ENCODE measurements at regions not wholly inside any gene's neighbourhood (a gene's known extent, or its start where the extent isn't known, plus 50 kb on each side); places are given as distances from the start of the nearest gene placed in this dataset.
A peak's percentile ranks its signal among the peaks of the same experiment; 100 is the strongest.

DNA sequence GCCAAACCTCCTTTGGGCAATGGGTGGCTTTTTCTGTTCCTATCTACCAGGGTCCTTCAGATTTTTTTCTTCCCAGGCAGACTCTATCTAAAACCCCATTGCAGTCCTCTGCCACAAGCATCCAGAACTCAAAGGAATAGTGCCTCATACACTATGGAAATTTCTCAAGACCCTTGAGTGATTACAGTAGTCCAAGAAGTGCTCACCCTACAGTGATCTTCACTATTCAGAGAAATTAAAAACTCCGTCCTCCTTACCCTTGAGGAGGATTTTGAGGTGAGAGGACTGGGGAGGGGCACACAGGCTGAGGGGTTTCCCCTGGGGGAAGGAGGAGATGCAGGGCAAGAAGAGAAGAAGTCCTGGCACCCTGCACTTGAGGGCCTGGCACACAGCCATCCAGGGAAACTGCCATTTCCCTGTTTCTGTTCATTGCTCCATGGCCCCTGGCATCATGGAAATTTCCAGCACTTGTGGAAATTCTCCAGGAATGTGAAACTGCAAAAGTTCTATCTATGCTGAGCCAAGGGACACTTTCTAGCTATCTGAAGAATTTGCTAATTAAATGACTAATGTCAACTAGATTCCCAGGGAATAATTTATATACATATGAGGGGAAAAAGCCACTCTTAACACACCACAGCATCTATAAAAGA, 102.5 kb upstream of the ATP1B1 start:
- peaks cover 2 to 13% of the 10 kb centered on the region in 2 donors for H3K4me1 ChIP-seq (ENCODE audit: control insufficient read depth in 1 of 2, low read depth in 2 of 2)
- no peak overlapping the region for H3K4me3 ChIP-seq
- no peaks in the 10 kb centered on the region for H3K36me3 ChIP-seq
- no peaks in the 10 kb centered on the region for H3K27me3 ChIP-seq (replicated peaks; ENCODE audit: insufficient read depth)
- H3K9me3 ChIP-seq = no peaks in the 10 kb centered on the region
- DNase-seq (ENCODE audit: low spot score) = peak; percentile 7
- no peak for ATAC-seq (ENCODE audit: insufficient number of reproducible peaks, low FRiP score, low read depth)
- peak overlapping the region in 1 of 2 donors; percentile 28 for H3K27ac ChIP-seq
- TF ChIP-seq, protein P1, sequence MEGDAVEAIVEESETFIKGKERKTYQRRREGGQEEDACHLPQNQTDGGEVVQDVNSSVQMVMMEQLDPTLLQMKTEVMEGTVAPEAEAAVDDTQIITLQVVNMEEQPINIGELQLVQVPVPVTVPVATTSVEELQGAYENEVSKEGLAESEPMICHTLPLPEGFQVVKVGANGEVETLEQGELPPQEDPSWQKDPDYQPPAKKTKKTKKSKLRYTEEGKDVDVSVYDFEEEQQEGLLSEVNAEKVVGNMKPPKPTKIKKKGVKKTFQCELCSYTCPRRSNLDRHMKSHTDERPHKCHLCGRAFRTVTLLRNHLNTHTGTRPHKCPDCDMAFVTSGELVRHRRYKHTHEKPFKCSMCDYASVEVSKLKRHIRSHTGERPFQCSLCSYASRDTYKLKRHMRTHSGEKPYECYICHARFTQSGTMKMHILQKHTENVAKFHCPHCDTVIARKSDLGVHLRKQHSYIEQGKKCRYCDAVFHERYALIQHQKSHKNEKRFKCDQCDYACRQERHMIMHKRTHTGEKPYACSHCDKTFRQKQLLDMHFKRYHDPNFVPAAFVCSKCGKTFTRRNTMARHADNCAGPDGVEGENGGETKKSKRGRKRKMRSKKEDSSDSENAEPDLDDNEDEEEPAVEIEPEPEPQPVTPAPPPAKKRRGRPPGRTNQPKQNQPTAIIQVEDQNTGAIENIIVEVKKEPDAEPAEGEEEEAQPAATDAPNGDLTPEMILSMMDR (IDR thresholded peaks at IDR 0.05) = no peak

DNA sequence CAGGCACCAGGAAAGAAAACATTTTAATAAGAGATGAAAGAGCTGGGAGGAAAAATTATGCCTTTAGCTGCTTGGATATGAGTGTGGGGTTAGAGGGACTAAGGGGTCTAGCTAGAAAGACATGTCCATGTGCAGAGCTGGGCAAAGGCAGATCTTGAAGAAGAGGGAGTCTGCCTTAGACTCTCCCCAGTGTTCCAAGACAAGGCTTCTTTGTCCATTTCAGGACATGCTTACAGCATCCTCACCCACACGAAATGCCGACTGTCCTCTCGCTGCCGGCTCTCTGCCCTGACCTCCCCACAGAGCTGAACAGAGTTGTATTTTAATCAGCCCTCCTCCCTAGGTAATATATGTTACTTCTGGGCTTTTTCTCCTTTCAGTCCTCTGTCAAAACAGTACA, 100.7 kb upstream of the ATP1B1 start:
- peaks cover 2 to 13% of the 10 kb centered on the region in 2 donors for H3K4me1 ChIP-seq (ENCODE audit: control insufficient read depth in 1 of 2, low read depth in 2 of 2)
- H3K27me3 ChIP-seq (replicated peaks; ENCODE audit: insufficient read depth) = no peaks in the 10 kb centered on the region
- H3K36me3 ChIP-seq = no peaks in the 10 kb centered on the region
- no peak overlapping the region for H3K27ac ChIP-seq
- no peaks in the 10 kb centered on the region for H3K9me3 ChIP-seq
- TF ChIP-seq, protein P1 (IDR thresholded peaks at IDR 0.05) = no peak
- DNase-seq (ENCODE audit: low spot score) (no peak), ATAC-seq (ENCODE audit: insufficient number of reproducible peaks, low FRiP score, low read depth) (no peak)
- H3K4me3 ChIP-seq = no peak overlapping the region

DNA sequence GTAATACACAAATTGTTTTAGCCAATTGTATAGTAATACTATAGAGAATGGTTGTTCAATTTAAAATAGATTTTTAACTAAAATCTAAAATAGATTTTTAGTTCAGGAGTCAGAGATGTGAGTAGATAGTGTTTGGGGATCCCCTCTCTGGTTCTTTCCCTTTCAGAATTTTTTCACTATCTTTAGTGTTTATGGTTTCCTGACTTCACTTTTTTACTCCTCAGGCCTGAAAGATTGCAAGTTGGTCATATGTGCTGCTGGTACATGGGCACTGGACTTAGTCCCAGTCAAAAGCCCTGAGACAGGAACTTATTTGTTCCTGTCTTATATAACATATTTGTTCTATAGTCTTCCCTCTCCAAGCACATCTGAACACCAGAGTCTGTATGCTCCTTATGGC, 96.8 kb upstream of the ATP1B1 start:
- no peak overlapping the region for H3K27ac ChIP-seq
- H3K9me3 ChIP-seq = no peaks in the 10 kb centered on the region
- H3K4me3 ChIP-seq = no peak overlapping the region
- H3K4me1 ChIP-seq (ENCODE audit: control insufficient read depth in 1 of 2, low read depth in 2 of 2) = peaks cover under 1 to 2% of the 10 kb centered on the region in 2 donors
- TF ChIP-seq, protein P1 (IDR thresholded peaks at IDR 0.05) = no peak
- H3K27me3 ChIP-seq (replicated peaks; ENCODE audit: insufficient read depth) = no peaks in the 10 kb centered on the region
- no peaks in the 10 kb centered on the region for H3K36me3 ChIP-seq
- no peak for ATAC-seq (ENCODE audit: insufficient number of reproducible peaks, low FRiP score, low read depth)
- DNase-seq (ENCODE audit: low spot score) = no peak

DNA sequence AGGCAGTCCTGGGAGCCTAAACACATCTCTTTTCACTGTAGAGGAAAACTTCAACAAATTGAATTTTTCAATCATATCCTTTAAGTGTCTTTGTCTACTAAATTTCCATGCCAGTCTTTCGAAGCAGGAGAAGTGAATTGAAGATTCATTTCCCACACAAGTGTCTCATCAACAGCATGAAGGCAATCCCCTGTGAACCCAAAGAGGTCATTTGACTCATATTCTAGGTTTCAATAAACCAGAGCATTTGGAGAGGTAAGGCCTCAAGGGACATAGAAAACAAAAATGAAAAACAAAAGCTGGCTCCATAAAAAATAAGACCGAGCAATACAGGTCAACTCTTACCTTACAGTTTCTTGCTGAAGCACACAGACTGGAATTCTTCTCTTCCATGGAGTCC, 94.1 kb upstream of the ATP1B1 start:
- TF ChIP-seq, protein P1 (IDR thresholded peaks at IDR 0.05) = no peak
- no peaks in the 10 kb centered on the region for H3K9me3 ChIP-seq
- H3K27ac ChIP-seq = no peak overlapping the region
- H3K4me1 ChIP-seq (ENCODE audit: control insufficient read depth in 1 of 2, low read depth in 2 of 2) = no peaks in the 10 kb centered on the region
- no peaks in the 10 kb centered on the region for H3K27me3 ChIP-seq (replicated peaks; ENCODE audit: insufficient read depth)
- H3K36me3 ChIP-seq = no peaks in the 10 kb centered on the region
- DNase-seq (ENCODE audit: low spot score) = no peak
- H3K4me3 ChIP-seq = no peak overlapping the region
- ATAC-seq (ENCODE audit: insufficient number of reproducible peaks, low FRiP score, low read depth) = no peak

DNA sequence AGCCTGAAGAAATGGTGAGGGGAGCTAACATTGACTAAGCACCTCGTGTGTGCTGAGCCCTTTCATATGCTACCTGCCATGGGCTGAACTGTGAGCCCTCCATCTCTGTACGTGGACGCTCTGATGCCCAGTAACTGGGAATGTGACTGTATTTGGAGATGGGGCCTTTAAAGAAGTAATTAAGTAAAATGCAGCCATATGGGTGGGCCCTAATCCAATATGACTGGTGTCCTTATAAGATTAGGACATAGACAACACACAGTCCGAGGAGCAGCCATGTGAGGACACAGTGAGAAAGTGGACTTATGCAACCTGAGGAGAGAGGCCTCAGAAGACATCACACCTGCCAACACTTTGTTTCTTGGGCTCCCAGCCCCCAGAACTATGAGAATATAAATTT, 92.7 kb upstream of the ATP1B1 start:
- H3K27ac ChIP-seq = no peak overlapping the region
- DNase-seq (ENCODE audit: low spot score) = no peak
- H3K9me3 ChIP-seq = no peaks in the 10 kb centered on the region
- no peaks in the 10 kb centered on the region for H3K27me3 ChIP-seq (replicated peaks; ENCODE audit: insufficient read depth)
- H3K4me1 ChIP-seq (ENCODE audit: control insufficient read depth in 1 of 2, low read depth in 2 of 2) = no peaks in the 10 kb centered on the region
- no peaks in the 10 kb centered on the region for H3K36me3 ChIP-seq
- TF ChIP-seq, protein P1 (IDR thresholded peaks at IDR 0.05) = no peak
- H3K4me3 ChIP-seq = no peak overlapping the region
- ATAC-seq (ENCODE audit: insufficient number of reproducible peaks, low FRiP score, low read depth) = no peak

Data from thoracic aorta (tissue), 2 donors.